Tibial nerve (tissue), 4 donors: ENCODE measurements at regions not wholly inside any gene's neighbourhood (a gene's known extent, or its start where the extent isn't known, plus 50 kb on each side); places are given as distances from the start of the nearest gene placed in this dataset.

ENCODE experiments used
- DNase-seq, 2 donors: peaks; one replicate each; pipeline ENCODE4 v3.0.0-alpha.2; 2019; ENCODE audit warnings: low spot score in 2 of 2
- H3K27ac ChIP-seq, 4 donors: fragments of 200-600 bp; sonication (generic) in 3 of 4; one replicate each; pipeline ENCODE4 v1.5.1; 2017 to 2019; ENCODE audit warnings: mild to moderate bottlenecking in 1 of 4
- H3K27me3 ChIP-seq, 2 donors: fragments of 200-600 bp; sonication (generic) in 1 of 2; one replicate each; pipeline versions ENCODE4 v1.5.1 to v1.6.0; 2017 to 2019
- H3K36me3 ChIP-seq, 3 donors: fragments of 200-600 bp; sonication (generic); one replicate each; pipeline ENCODE4 v1.5.1; 2018 to 2019
- H3K4me1 ChIP-seq, 4 donors: fragments of 200-600 bp; sonication (generic) in 3 of 4; one replicate each; pipeline ENCODE4 v1.5.1; 2017 to 2019
- H3K4me3 ChIP-seq, 4 donors: fragments of 200-600 bp; sonication (generic) in 3 of 4; one replicate each; pipeline ENCODE4 v1.5.1; 2017 to 2019; ENCODE audit warnings: mild to moderate bottlenecking in 1 of 4, moderate library complexity in 1 of 4
- H3K9me3 ChIP-seq, 4 donors: fragments of 200-600 bp; sonication (generic) in 3 of 4; one replicate each; pipeline ENCODE4 v1.5.1; 2017 to 2019
- CTCF ChIP-seq, 5 experiments: fragments of 200-600 bp in 3 of 5; fragments of 450-650 bp in 2 of 5; sonication (generic) in 3 of 5; IDR thresholded peaks; one replicate each; pipeline ENCODE4 v1.5.1; 2016 to 2019; ENCODE audit warnings: antibody characterized with exemption in 5 of 5, mild to moderate bottlenecking in 3 of 5, moderate library complexity in 2 of 5
- EP300 ChIP-seq, 2 donors: sonication (generic); formaldehyde crosslinking; IDR thresholded peaks; one replicate each; pipeline ENCODE4 v1.6.1; 2017; ENCODE audit warnings: antibody characterized with exemption in 2 of 2, mild to moderate bottlenecking in 1 of 2
- POLR2A ChIP-seq, 2 donors: fragments of 450-650 bp; IDR thresholded peaks; one replicate each; pipeline ENCODE4 v1.6.1; 2017; ENCODE audit warnings: antibody characterized with exemption in 2 of 2, mild to moderate bottlenecking in 2 of 2, moderate library complexity in 2 of 2
- WGBS, 2 donors: methylation state at CpG; one replicate each; pipeline ENCODE4 v1.1.5; 2018; 5-methylcytosine and 5-hydroxymethylcytosine counted together

GRCh38 chr18:59049721-59050660, 89.7 kb upstream of the SEC11C start:
- Histone ChIP-seq H3K9me3 (no peaks in the 10 kb centered on the region), H3K4me1 (peaks cover 0 to 43% (median 11%) of the 10 kb centered on the region in 4 donors), H3K27ac (no peak overlapping the region), H3K4me3 (no peak overlapping the region), H3K27me3 (no peaks in the 10 kb centered on the region), H3K36me3 (no peaks in the 10 kb centered on the region)
- DNase-seq, result no peak
- TF ChIP-seq EP300 (IDR thresholded peaks at IDR 0.05) (no peak), POLR2A (IDR thresholded peaks at IDR 0.05) (no peak), CTCF (IDR thresholded peaks at IDR 0.05) (no peak)
- WGBS, 2 donors, result 69 to 72% methylated on average over 14 of the region's 14 CpGs

GRCh38 chr18:59050661-59051057, 89.0 kb upstream of the SEC11C start:
- WGBS, 2 donors, result 82 to 85% methylated on average over 3 of the region's 3 CpGs
- no peaks in the 10 kb centered on the region for H3K27me3 ChIP-seq
- no peak for DNase-seq
- H3K9me3 ChIP-seq, result no peaks in the 10 kb centered on the region
- TF ChIP-seq POLR2A (IDR thresholded peaks at IDR 0.05) (no peak), EP300 (IDR thresholded peaks at IDR 0.05) (no peak), CTCF (IDR thresholded peaks at IDR 0.05) (no peak)
- H3K27ac ChIP-seq, result no peak overlapping the region
- H3K4me1 ChIP-seq, result peaks cover 0 to 43% (median 11%) of the 10 kb centered on the region in 4 donors
- H3K4me3 ChIP-seq, result no peak overlapping the region
- no peaks in the 10 kb centered on the region for H3K36me3 ChIP-seq

- no peaks in the 10 kb centered on the region for H3K27me3 ChIP-seq
- WGBS, 2 donors, result 46 to 60% methylated on average over 11 to 12 of the region's 12 CpGs
- TF ChIP-seq POLR2A (IDR thresholded peaks at IDR 0.05) (no peak), EP300 (IDR thresholded peaks at IDR 0.05) (peak in 1 of 2 donors; percentile 49)
- DNase-seq, result no peak
- peak overlapping the region in 2 of 4 donors; percentile 26 to 71 for H3K27ac ChIP-seq
- H3K4me3 ChIP-seq, result no peak overlapping the region
- peaks cover 0 to 44% (median 11%) of the 10 kb centered on the region in 4 donors for H3K4me1 ChIP-seq
- no peaks in the 10 kb centered on the region for H3K36me3 ChIP-seq
- no peaks in the 10 kb centered on the region for H3K9me3 ChIP-seq
Measured at GRCh38 chr18:59051470-59052165, 88.1 kb upstream of the SEC11C start.

GRCh38 chr18:59052965-59053820, 86.5 kb upstream of the SEC11C start:
- peaks cover 0 to 59% (median 15%) of the 10 kb centered on the region in 4 donors for H3K4me1 ChIP-seq
- H3K4me3 ChIP-seq, result no peak overlapping the region
- H3K27ac ChIP-seq, result peak overlapping the region in 2 of 4 donors; percentile 4 to 71
- WGBS, 2 donors, result 40 to 41% methylated on average over 6 of the region's 6 CpGs
- no peaks in the 10 kb centered on the region for H3K9me3 ChIP-seq
- no peak for TF ChIP-seq POLR2A (IDR thresholded peaks at IDR 0.05)
- TF ChIP-seq CTCF (IDR thresholded peaks at IDR 0.05), result no peak
- no peak for DNase-seq
- no peaks in the 10 kb centered on the region for H3K36me3 ChIP-seq
- H3K27me3 ChIP-seq, result no peaks in the 10 kb centered on the region
